HG02943 (cell line): ENCODE measurements at regions not wholly inside any gene's neighbourhood (a gene's known extent, or its start where the extent isn't known, plus 50 kb on each side); places are given as distances from the start of the nearest gene placed in this dataset.

ENCODE experiments used
- ATAC-seq: cut with Tn5 transposase; IDR thresholded peaks from one replicate; pipeline ENCODE4 v1.9.1; 2021; ENCODE audit warnings: mild to moderate bottlenecking, low read depth, moderate library complexity; ENCODE audit not compliant: unreplicated experiment

- peak; percentile 65 for ATAC-seq
These were observed 600.5 kb downstream of the USP25 start for GRCh38 chr21:16330082-16330907.

GRCh38 chr21:16330908-16331268 is 601.1 kb downstream of the USP25 start:
- no peak for ATAC-seq

- ATAC-seq: no peak
These were observed 607.5 kb downstream of the USP25 start for GRCh38 chr21:16337266-16337665.

- no peak for ATAC-seq
These were observed 613.1 kb downstream of the USP25 start for GRCh38 chr21:16342932-16343331.

GRCh38 chr21:16343776-16344175 is 614.0 kb downstream of the USP25 start:
- ATAC-seq: no peak

GRCh38 chr21:16345757-16346156 is 616.0 kb downstream of the USP25 start:
- ATAC-seq: no peak

GRCh38 chr21:16347223-16347622 is 617.4 kb downstream of the USP25 start:
- no peak for ATAC-seq

GRCh38 chr21:16353764-16354163 is 624.0 kb downstream of the USP25 start:
- ATAC-seq: no peak

- ATAC-seq: no peak
These were observed 628.2 kb downstream of the USP25 start for GRCh38 chr21:16357994-16358393.

- ATAC-seq: no peak
These were observed 629.0 kb downstream of the USP25 start for GRCh38 chr21:16358784-16359183.

- ATAC-seq: no peak
These were observed 633.3 kb downstream of the USP25 start for GRCh38 chr21:16363100-16363499.

GRCh38 chr21:16363518-16363917 is 633.7 kb downstream of the USP25 start:
- ATAC-seq: no peak

- ATAC-seq: no peak
These were observed 636.4 kb downstream of the USP25 start for GRCh38 chr21:16366207-16366606.

GRCh38 chr21:16367079-16367478 is 637.3 kb downstream of the USP25 start:
- no peak for ATAC-seq

- no peak for ATAC-seq
These were observed 640.4 kb downstream of the USP25 start for GRCh38 chr21:16370186-16370585.

- ATAC-seq: no peak
These were observed 642.8 kb downstream of the USP25 start for GRCh38 chr21:16372586-16372985.

GRCh38 chr21:16376673-16377072 is 646.9 kb downstream of the USP25 start:
- no peak for ATAC-seq

GRCh38 chr21:16377120-16377658 is 647.4 kb downstream of the USP25 start:
- no peak for ATAC-seq

- no peak for ATAC-seq
These were observed 648.1 kb downstream of the USP25 start for GRCh38 chr21:16377857-16378256.

- ATAC-seq: no peak
These were observed 648.7 kb downstream of the USP25 start for GRCh38 chr21:16378525-16378924.

- no peak for ATAC-seq
These were observed 658.5 kb downstream of the USP25 start for GRCh38 chr21:16388291-16388690.

GRCh38 chr21:16388911-16389560 is 659.3 kb downstream of the USP25 start:
- no peak for ATAC-seq
